CD14-positive monocyte (primary cell): ENCODE measurements at regions not wholly inside any gene's neighbourhood (a gene's known extent, or its start where the extent isn't known, plus 50 kb on each side); places are given as distances from the start of the nearest gene placed in this dataset.

Experiments used
- DNase-seq, 3 donors: peaks; one replicate each; pipeline ENCODE4 v3.0.0-alpha.2; 2011 to 2022
- H2AFZ ChIP-seq: 2 replicates; pipeline ENCODE4 v1.6.0; 2012; ENCODE audit warnings: mild to moderate bottlenecking, low read depth, low read length, inconsistent platforms; ENCODE audit not compliant: insufficient read depth, poor library complexity, severe bottlenecking
- H3K27ac ChIP-seq, 2 donors: 1 replicate in 1 of 2; 2 replicates in 1 of 2; pipeline ENCODE4 v1.5.1; 2012 to 2013; ENCODE audit warnings: low read length in 2 of 2, control low read depth in 1 of 2, inconsistent platforms in 1 of 2, low read depth in 1 of 2, mild to moderate bottlenecking in 1 of 2
- H3K27me3 ChIP-seq, 2 donors: one replicate each; pipeline versions ENCODE4 v1.6.0 to v1.6.1; 2011 to 2013; ENCODE audit warnings: low read length in 2 of 2; ENCODE audit not compliant: control insufficient read depth in 2 of 2, insufficient read depth in 2 of 2
- H3K36me3 ChIP-seq, 2 donors: replicated peaks in 1 of 2; 1 replicate in 1 of 2; 2 replicates in 1 of 2; pipeline versions ENCODE4 v1.5.1 to v1.6.1; 2012 to 2013; ENCODE audit warnings: low read length in 2 of 2, control low read depth in 1 of 2, inconsistent platforms in 1 of 2, mild to moderate bottlenecking in 1 of 2; ENCODE audit not compliant: insufficient read depth in 2 of 2, control insufficient read depth in 1 of 2
- H3K4me1 ChIP-seq, 2 donors: 1 replicate in 1 of 2; 2 replicates in 1 of 2; pipeline versions ENCODE4 v1.5.1 to v1.6.1; 2012 to 2013; ENCODE audit warnings: low read length in 2 of 2, control low read depth in 1 of 2, inconsistent platforms in 1 of 2, mild to moderate bottlenecking in 1 of 2, moderate library complexity in 1 of 2; ENCODE audit not compliant: insufficient read depth in 2 of 2, control insufficient read depth in 1 of 2
- H3K4me2 ChIP-seq: replicated peaks from 2 replicates; pipeline ENCODE3; 2012; ENCODE audit warnings: low read length, moderate library complexity, mild to moderate bottlenecking; ENCODE audit not compliant: poor library complexity, severe bottlenecking; ENCODE audit errors: extremely low read depth
- H3K4me3 ChIP-seq, 3 experiments: fragments of 200-600 bp in 1 of 3; sonication (generic) in 1 of 3; replicated peaks in 1 of 3; 1 replicate in 2 of 3; 2 replicates in 1 of 3; pipeline ENCODE4 v1.5.1; 2011 to 2013; ENCODE audit warnings: low read length in 3 of 3, mild to moderate bottlenecking in 3 of 3, control low read depth in 2 of 3, low read depth in 2 of 3, inconsistent platforms in 1 of 3, moderate library complexity in 1 of 3
- H3K79me2 ChIP-seq: 2 replicates; pipeline ENCODE4 v1.6.0; 2012; ENCODE audit warnings: mild to moderate bottlenecking, control low read depth, inconsistent platforms, low read length, moderate library complexity; ENCODE audit not compliant: insufficient read depth
- H3K9ac ChIP-seq: 2 replicates; pipeline ENCODE4 v1.6.0; 2017; ENCODE audit warnings: low read length, mild to moderate bottlenecking; ENCODE audit not compliant: insufficient read depth, poor library complexity, severe bottlenecking
- H3K9me3 ChIP-seq, 2 donors: replicated peaks in 1 of 2; 1 replicate in 1 of 2; 2 replicates in 1 of 2; pipeline versions ENCODE4 v1.5.1 to v1.6.1; 2012 to 2013; ENCODE audit warnings: low read length in 2 of 2, control low read depth in 1 of 2; ENCODE audit not compliant: control insufficient read depth in 1 of 2, insufficient read depth in 1 of 2
- H4K20me1 ChIP-seq: 2 replicates; pipeline ENCODE4 v1.6.0; 2012; ENCODE audit warnings: mild to moderate bottlenecking, low read length, control low read depth, moderate library complexity; ENCODE audit not compliant: insufficient read depth
- H3K27ac Mint-ChIP-seq, 7 donors: one replicate each; pipeline ENCODE4 v1.8.0; 2020; ENCODE audit warnings: mild to moderate bottlenecking in 7 of 7, mixed read lengths in 7 of 7, moderate library complexity in 6 of 7, inconsistent platforms in 2 of 7
- H3K27me3 Mint-ChIP-seq, 3 donors: one replicate each; pipeline ENCODE4 v1.8.0; 2021 to 2022; ENCODE audit warnings: low read depth in 3 of 3, mild to moderate bottlenecking in 3 of 3, mixed read lengths in 3 of 3, moderate library complexity in 3 of 3, inconsistent platforms in 1 of 3
- H3K36me3 Mint-ChIP-seq, 2 donors: one replicate each; pipeline ENCODE4 v1.8.0; 2020; ENCODE audit warnings: mixed read lengths in 2 of 2, inconsistent platforms in 1 of 2, mild to moderate bottlenecking in 1 of 2
- H3K4me1 Mint-ChIP-seq: one replicate; pipeline ENCODE4 v1.8.0; 2020; ENCODE audit warnings: mild to moderate bottlenecking, mixed read lengths
- H3K4me3 Mint-ChIP-seq, 2 donors: one replicate each; pipeline ENCODE4 v1.8.0; 2020; ENCODE audit warnings: mild to moderate bottlenecking in 2 of 2, mixed read lengths in 2 of 2, moderate library complexity in 1 of 2
- H3K9me3 Mint-ChIP-seq, 7 donors: one replicate each; pipeline ENCODE4 v1.8.0; 2020 to 2022; ENCODE audit warnings: mixed read lengths in 7 of 7, mild to moderate bottlenecking in 6 of 7, moderate library complexity in 6 of 7, inconsistent platforms in 2 of 7
- WGBS: methylation state at CpG from one replicate; pipeline ENCODE4 v1.1.5; 2013; ENCODE audit warnings: missing lambda C conversion rate; ENCODE audit not compliant: insufficient coverage; 5-methylcytosine and 5-hydroxymethylcytosine counted together
- intact Hi-C, 2 donors: fragments of 100-400 bp; cut with micrococcal nuclease; formaldehyde crosslinking; loops; one replicate each; pipeline versions ENCODE4 v1.15.0 to v1.15.1; 2023
- TF ChIP-seq, protein P1 (sequence below): fragments of 200-600 bp; IDR thresholded peaks from one replicate; pipeline ENCODE4 v1.8.0; 2022; ENCODE audit warnings: antibody characterized with exemption, mild to moderate bottlenecking

DNA sequence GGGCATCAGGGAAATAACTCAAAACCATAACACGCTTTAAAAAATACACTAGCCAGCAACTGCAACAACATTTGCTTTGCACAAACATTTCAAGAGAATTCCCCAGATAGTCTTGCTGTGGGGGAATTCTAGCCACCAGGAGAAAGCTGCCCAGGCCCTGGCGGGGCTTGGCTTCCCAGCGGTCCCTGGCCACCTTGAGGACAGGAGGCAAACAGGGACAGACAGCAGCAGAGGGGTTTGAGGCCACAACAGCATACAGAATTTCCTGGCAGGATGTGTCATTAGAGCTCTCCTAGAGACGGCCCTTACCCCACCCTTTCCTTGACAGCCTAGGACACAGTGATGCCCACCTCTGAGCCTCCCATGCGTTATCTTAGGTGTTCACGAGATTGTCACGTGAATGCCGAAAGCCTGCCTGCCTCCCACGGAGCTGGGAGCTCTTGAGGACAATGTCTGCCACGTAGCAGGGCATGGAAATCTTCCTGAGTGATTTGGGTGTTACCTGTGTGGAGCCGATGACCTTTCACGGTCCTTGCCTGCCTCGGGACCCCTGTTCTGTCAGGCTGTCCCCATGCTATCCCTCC, 114.3 kb downstream of the RBFOX3 start:
- Histone ChIP-seq H3K27ac (no peak overlapping the region), H3K79me2 (no peaks in the 10 kb centered on the region), H2AFZ (no peak overlapping the region), H4K20me1 (no peaks in the 10 kb centered on the region), H3K36me3 (no peaks in the 10 kb centered on the region), H3K9ac (no peak overlapping the region), H3K4me1 (no peaks in the 10 kb centered on the region), H3K4me2 (no peak overlapping the region), H3K9me3 (no peaks in the 10 kb centered on the region), H3K27me3 (no peaks in the 10 kb centered on the region), H3K4me3 (no peak overlapping the region)
- Mint-ChIP-seq H3K4me1 (peaks cover 3% of the 10 kb centered on the region), H3K4me3 (no peak overlapping the region), H3K9me3 (peaks cover 0 to 7% (median 3%) of the 10 kb centered on the region in 7 donors), H3K27ac (no peak overlapping the region), H3K27me3 (peaks cover 2 to 7% (median 3%) of the 10 kb centered on the region in 3 donors), H3K36me3 (no peaks in the 10 kb centered on the region)
- TF ChIP-seq, protein P1, sequence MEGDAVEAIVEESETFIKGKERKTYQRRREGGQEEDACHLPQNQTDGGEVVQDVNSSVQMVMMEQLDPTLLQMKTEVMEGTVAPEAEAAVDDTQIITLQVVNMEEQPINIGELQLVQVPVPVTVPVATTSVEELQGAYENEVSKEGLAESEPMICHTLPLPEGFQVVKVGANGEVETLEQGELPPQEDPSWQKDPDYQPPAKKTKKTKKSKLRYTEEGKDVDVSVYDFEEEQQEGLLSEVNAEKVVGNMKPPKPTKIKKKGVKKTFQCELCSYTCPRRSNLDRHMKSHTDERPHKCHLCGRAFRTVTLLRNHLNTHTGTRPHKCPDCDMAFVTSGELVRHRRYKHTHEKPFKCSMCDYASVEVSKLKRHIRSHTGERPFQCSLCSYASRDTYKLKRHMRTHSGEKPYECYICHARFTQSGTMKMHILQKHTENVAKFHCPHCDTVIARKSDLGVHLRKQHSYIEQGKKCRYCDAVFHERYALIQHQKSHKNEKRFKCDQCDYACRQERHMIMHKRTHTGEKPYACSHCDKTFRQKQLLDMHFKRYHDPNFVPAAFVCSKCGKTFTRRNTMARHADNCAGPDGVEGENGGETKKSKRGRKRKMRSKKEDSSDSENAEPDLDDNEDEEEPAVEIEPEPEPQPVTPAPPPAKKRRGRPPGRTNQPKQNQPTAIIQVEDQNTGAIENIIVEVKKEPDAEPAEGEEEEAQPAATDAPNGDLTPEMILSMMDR = no peak
- no peak for DNase-seq
- intact Hi-C loops = no loop called here
- WGBS = 78% methylated on average over 6 of the region's 13 CpGs

DNA sequence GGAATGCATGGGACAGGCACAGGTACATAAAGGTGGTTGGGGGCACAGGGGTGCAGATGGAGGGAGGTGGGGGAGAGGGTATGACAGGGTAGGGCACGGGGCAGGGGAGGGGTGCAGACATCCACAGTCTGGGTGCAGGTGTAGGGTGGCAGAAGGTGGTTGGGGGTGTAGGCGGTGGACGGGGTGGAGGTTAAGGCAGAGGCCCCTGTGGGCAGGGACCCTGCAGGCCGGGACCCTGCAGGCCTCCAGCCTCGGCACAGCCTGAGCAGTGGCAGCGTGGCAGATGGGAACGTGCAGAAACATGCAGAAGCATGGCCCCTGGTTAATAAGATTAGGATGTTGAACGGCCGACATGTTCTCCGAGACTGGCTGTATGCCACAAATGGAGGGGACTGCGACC, 115.2 kb downstream of the RBFOX3 start:
- 95% methylated on average over 10 of the region's 11 CpGs for WGBS
- peaks cover 0 to 7% (median 3%) of the 10 kb centered on the region in 7 donors for H3K9me3 Mint-ChIP-seq
- H3K9ac ChIP-seq = no peak overlapping the region

More for the DNA sequence above, 115.2 kb downstream of the RBFOX3 start:
- H3K27me3 ChIP-seq = no peaks in the 10 kb centered on the region
- no peak overlapping the region for H3K4me3 ChIP-seq
- no peaks in the 10 kb centered on the region for H3K4me1 ChIP-seq
- Mint-ChIP-seq H3K27ac (no peak overlapping the region), H3K4me1 (no peaks in the 10 kb centered on the region), H3K4me3 (no peak overlapping the region), H3K36me3 (no peaks in the 10 kb centered on the region), H3K27me3 (peaks cover 2 to 8% (median 5%) of the 10 kb centered on the region in 3 donors)
- DNase-seq = no peak
- H3K79me2 ChIP-seq = no peaks in the 10 kb centered on the region
- H4K20me1 ChIP-seq = no peaks in the 10 kb centered on the region
- intact Hi-C loops = no loop called here
- no peaks in the 10 kb centered on the region for H3K36me3 ChIP-seq
- H3K27ac ChIP-seq = no peak overlapping the region
- TF ChIP-seq, protein P1 = no peak
- no peak overlapping the region for H3K4me2 ChIP-seq
- no peak overlapping the region for H2AFZ ChIP-seq
- no peaks in the 10 kb centered on the region for H3K9me3 ChIP-seq
